ENCODE measurements at regions not wholly inside any gene's neighbourhood (a gene's known extent, or its start where the extent isn't known, plus 50 kb on each side); places are given as distances from the start of the nearest gene placed in this dataset.
"Not testable (repeated sequence)": the region's sequence is repeated elsewhere in the genome, so short reads cannot be mapped to it uniquely, and the experiment has no call there.

DNA sequence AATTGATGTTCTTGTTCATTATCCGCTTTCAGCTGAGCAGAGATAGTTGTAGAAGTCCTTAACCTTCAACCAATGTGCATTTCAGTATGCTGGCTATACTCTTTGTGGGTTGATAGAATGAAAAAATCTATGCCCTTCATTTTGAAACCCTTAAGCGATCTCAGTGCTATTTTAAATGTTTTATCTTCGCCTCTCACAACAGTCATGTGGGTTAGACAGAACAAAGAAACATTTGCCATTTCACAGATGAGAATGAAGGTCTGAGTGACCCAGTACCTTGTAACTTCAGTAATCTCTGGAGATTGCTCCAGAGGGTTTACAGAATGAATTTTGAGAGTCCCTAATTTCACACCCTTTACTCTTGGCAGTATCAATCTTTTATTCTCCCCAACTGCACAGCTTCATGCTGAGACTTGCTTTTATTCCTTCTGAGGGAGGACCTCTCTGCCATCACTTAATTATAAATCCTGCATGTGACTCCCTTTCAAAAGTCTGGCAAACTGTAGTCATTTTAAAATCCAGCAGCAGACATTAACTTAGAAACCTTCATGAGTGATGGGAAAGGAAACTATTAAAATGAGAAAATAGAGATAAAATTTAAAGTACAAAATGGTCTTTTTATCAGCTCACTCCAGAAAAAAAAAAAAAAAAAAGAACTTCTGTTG lies 921.5 kb downstream of the RAB28 start:
- DNase-seq = no peak

DNA sequence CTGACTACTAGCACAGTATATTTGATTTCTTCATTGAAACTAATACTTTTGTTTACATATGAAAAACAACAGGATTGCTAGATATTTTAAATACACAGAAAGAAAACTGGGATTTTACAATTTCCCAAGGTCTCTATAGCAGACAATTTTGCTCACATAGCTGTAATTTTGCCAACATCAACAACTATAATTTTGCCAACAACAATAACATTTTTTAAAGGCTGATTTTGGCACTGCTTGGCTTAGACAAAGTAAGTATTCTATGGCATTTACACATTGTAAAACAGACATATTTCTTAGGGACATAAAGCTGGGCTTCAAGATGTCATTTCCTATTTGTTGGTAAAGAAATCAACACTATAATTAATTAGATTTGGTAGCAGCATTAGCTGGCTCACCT lies 922.1 kb downstream of the RAB28 start:
- no peak for DNase-seq

- no peak for DNase-seq
Observed at GRCh38 chr4:12555011-12555410, 929.1 kb downstream of the RAB28 start.

DNA sequence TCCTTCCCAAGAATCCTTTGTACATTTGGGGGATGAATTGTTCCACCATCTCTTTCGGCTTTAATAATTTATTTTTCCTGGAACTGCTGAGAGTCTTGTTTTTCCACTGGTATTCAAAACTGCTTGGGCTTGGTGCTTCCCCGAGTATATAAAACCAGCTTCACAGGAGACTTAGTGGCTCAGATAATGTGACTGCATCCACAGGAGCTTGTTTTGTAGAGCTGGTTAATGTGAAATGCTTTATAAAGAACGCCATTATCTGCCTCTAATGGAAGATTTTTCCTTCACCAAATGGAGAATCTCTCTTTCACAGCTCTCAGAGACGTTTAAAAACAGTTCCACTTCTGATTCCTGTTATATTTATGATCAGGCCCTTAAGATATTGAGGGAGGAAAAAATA lies 935.5 kb downstream of the RAB28 start:
- DNase-seq = no peak

DNA sequence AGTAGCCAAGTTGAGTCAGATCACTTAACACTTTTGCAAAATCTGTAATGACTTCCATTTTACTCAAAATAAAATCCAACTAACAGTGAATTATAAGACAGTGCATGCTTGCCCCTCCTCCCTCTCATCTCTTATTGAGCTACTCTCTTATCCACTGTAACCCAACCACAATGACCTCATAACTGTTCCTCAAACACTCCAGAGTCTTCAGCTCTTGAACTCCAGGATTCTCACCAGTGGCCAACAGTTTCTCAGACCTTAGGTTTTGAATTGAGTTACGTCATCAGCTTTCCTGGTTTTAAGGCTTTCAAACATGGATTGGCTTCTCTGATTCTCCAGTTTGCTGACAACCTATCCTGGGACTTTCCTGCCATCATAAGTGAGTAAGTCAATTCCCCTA lies 938.3 kb downstream of the RAB28 start:
- DNase-seq = no peak

GRCh38 chr4:12538162-12538561 lies 946.0 kb downstream of the RAB28 start:
- DNase-seq = no peak

- no peak for DNase-seq
Observed at GRCh38 chr4:12534684-12535083, 949.5 kb downstream of the RAB28 start.

DNA sequence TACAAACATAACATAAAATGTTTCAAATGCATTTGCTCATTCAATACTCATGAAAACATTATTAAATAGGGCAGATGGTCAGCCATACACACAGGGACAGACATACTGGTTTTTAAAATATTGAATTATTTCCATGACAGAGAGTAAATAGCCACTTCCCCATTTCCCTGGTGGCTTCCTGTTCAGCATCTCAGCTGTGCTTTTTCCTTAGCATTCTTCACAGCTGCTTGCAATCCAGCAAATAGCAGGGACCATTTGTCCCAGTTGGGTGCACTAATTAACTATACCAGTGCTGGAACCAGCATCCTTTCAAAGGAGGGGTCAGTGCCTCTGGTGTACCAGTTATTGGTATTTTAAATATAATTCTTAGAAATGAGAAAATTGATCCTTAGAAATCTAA lies 964.7 kb downstream of the RAB28 start:
- no peak for DNase-seq

DNA sequence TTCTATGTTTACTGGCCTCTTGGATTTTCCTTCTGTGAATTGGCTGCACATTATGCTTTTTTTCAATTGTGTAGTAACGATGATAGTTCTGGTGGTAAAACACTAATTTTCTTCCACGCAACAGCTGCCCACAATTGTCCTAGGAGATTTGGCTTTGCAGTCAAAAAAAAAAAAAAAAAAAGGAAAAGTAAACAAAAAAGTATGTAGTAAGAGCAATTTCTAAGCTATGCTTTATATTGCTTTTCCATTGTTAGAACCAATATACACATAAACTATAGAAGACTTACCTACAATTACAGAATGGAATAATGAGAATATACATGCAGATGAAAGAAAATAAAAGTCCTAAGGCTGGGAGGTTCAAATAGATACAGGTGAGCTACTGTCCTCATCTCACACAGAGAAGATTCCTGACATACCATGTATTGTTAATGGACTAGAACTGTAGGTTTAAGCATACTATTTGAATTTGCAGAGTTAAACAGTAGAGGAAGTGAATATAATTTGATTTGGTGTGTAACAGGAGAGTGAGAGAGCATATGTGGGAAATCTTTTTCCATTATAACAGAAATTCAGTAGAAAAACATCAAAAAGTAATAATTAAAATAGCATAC lies 976.2 kb downstream of the RAB28 start:
- no peak for DNase-seq

DNA sequence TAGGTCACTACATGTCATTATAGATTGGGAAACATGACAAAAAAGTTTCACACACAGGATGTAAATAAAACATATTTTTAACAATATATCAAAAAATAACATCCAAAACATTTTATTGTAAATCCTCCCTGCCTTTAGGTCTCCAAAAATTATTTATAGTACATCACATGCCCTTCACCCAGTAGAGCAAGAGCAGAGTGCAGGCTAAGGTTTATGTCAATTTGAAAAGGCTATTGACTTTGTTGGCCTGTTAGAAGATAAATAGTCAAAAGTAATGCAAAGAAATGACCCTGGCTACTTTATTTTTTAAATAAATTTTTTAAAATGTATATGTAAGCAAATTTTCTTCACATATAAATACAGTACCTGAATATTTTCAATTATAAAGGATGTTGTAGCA lies 983.7 kb downstream of the RAB28 start:
- no peak for DNase-seq

DNA sequence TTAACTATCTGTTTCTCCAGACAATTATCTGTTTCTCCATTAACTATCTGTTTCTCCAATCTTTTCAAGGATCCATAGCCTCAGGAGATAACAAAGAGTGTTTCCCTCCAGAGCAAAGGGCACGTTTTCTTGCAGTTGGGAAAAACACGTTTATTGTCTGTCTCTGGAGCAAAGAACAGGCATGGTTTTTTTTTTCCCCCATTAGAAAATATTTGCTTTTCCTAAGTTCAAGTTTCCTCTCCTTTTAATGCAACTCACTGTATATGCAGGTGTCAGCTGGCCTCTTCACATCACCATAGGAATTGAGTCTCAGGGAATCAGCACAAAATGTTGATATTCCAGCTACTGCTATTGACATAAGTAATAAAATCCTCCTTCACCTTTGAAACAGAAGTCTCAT lies 984.4 kb downstream of the RAB28 start:
- DNase-seq = no peak

- DNase-seq = no peak
Observed at GRCh38 chr4:12495211-12495610, 988.9 kb downstream of the RAB28 start.

GRCh38 chr4:12492730-12493393 lies 991.3 kb downstream of the RAB28 start:
- DNase-seq = no peak

GRCh38 chr4:12488672-12489071 lies 995.5 kb downstream of the RAB28 start:
- DNase-seq = no peak

DNA sequence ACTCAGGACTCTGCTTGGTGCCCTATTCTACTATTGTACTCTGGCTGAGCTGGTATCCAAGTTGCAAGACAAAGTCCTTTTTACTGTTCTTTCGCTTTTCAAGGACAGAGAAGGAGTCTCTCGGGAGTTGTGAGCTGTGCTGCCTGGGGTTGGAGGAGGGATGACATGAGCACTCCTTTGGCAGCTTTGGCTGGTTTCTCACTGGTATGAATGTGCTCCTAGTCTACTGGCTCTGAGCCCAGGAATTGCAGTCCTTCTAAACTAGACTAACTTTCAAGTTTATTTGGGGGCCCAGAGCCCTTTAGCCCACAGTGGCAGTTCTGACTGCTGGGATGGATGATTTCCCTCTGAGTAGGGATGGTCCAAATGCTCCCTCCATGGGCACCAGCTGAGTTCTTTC lies 997.1 kb downstream of the RAB28 start:
- no peak for DNase-seq

- DNase-seq = no peak
Observed at GRCh38 chr4:12472087-12472486, 1012.1 kb downstream of the RAB28 start.

DNA sequence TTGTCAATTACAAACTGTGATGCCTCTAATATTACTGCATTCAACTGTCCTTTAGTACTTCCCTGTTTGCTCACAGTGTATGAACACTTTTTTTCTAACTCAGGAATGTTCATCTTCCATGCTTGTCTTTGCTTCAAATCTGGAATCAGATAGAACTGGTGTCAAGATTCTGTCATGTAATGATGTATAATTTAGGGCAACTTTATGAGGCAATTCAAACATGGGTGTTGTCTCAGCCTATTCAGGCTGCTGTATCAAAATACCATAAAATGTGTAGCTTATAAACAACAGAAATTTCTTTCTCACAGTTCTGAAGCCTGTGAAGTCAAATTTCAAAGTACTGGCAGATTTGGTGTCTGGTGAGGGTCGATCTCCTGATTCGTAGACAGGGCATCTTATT lies 1012.9 kb downstream of the RAB28 start:
- DNase-seq = no peak

- DNase-seq = not testable (repeated sequence)
Observed at GRCh38 chr4:12461576-12461975, 1022.6 kb downstream of the RAB28 start.

DNA sequence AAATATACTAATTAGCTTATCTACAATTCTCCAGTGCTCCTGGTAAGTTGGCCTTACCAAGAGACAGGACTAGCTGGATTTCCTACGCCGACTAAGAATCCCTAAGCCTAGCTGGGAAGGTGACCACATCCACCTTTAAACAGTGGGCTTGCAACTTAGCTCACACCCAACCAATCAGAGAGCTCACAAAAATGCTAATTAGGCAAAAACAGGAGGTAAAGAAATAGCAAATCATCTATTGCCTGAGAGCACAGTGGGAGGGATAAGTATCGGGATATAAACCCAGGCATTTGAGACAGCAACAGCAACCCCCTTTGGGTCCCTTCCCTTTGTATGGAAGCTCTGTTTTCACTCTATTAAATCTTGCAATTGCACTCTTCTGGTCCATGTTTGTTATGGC lies 1025.0 kb downstream of the RAB28 start:
- DNase-seq = no peak

- no peak for DNase-seq
Observed at GRCh38 chr4:12458621-12459020, 1025.5 kb downstream of the RAB28 start.

DNA sequence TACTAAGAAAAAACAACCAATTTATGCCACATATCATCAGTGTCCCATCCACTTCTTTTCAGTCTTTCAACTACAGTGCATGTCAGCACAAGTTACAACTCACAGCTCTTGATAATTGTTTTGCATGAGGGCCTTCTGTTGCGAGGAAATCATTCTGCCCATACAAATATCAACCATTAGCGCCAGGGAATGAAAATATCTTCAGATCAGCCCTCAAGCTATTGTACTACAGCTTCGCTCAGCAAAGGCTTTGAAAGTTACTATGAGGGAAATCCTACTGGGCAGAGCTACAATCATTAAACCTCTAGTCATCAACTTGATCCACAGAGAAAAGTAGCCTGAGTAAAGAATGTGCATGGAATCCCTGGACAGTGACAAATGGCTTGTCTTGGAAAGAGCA lies 1023.6 kb upstream of the HS3ST1 start:
- DNase-seq = no peak

GRCh38 chr4:12447451-12447850 lies 1018.8 kb upstream of the HS3ST1 start:
- no peak for DNase-seq

DNA sequence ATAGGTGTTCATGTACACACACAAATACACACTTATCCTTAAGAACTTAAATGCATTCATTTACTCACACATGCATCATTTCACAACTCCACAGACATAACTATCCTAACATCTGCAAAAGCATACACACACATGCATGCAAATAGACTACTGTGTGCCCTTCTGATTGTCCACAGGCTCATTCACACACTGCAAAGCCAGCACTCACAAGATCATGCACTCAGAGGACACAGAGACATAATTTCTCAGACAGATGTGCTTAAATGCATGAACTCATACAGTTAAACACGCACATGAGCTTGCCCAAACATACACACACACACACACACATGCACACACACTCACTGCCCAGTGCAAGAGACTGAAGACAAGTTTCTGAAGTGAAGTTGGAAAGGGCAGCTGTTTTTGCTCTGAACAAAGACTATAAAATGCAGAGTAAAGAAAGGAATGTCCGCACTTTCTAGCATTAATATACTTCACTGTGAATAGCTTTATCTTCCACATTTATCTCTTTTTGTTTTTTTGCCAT lies 1018.0 kb upstream of the HS3ST1 start:
- DNase-seq = no peak

DNA sequence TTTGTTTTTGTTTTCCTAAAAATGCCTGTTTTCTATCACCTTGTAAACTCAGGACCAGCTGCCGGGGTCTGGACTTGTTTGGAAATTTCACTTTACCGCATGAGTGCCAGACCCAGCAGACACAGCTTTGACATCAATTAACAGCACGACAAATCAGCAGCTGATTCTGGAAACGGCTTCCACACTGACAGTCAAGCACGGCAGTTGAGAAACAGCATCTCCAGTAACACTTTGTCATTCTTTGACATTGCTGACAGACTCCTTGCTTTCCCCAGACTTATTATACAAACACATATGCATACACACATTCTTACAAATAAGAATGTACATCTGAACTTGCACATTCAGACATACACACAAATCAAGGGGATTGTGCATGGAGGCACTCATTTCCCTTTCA lies 1017.6 kb upstream of the HS3ST1 start:
- no peak for DNase-seq
